Endothelial cell of umbilical vein (primary cell): ENCODE measurements at regions not wholly inside any gene's neighbourhood (a gene's known extent, or its start where the extent isn't known, plus 50 kb on each side); places are given as distances from the start of the nearest gene placed in this dataset.

Experiments used
- BruUV-seq: library from RNA; stranded (reverse); fragments of 400-500 nt; replicated peaks from 2 replicates; lab custom pipeline; 2021; lab: Mats Ljungman, UMichigan
- CTCF ChIA-PET: fragments of 300-600, 350-600 bp; sonication (Branson Sonifier 250); formaldehyde crosslinking; loops from one replicate; lab custom pipeline; 2021; ENCODE audit warnings: antibody characterized with exemption, inconsistent platforms; lab: Charles Lee
- POLR2A ChIA-PET: fragments of 300-600, 350-600 bp; sonication (Branson Sonifier 250); formaldehyde crosslinking; loops from one replicate; lab custom pipeline; 2021; ENCODE audit warnings: antibody characterized with exemption, inconsistent platforms; lab: Charles Lee
- DNase-seq: peaks from one replicate; pipeline ENCODE4 v3.0.0-alpha.2; 2011; ENCODE audit warnings: low read depth, low spot score
- FAIRE-seq: peaks from 2 replicates; lab custom pipeline; 2011; peaks lifted over from hg19 to GRCh38; lab: Jason Lieb, UNC
- H2AFZ ChIP-seq: 2 replicates; pipeline ENCODE4 v1.6.0; 2012; ENCODE audit warnings: low read depth, low read length, control low read depth, inconsistent platforms
- H3K27ac ChIP-seq: 2 replicates; pipeline ENCODE4 v1.5.1; 2011; ENCODE audit warnings: low read depth, mild to moderate bottlenecking, control low read depth, low read length, moderate library complexity; ENCODE audit not compliant: insufficient read depth
- H3K27me3 ChIP-seq, 2 experiments: 2 replicates each; pipeline versions ENCODE4 v1.6.0 to v1.6.1; 2011; ENCODE audit warnings: low read length in 2 of 2, mixed read lengths in 1 of 2; ENCODE audit not compliant: control insufficient read depth in 2 of 2, insufficient read depth in 2 of 2
- H3K36me3 ChIP-seq, 2 experiments: 2 replicates in 1 of 2; 3 replicates in 1 of 2; pipeline ENCODE4 v1.5.1; 2011; ENCODE audit warnings: low read length in 2 of 2, mild to moderate bottlenecking in 1 of 2, moderate library complexity in 1 of 2; ENCODE audit not compliant: control insufficient read depth in 2 of 2, insufficient read depth in 2 of 2; ENCODE audit errors: extremely low read depth in 1 of 2
- H3K4me1 ChIP-seq: 3 replicates; pipeline ENCODE4 v1.5.1; 2011; ENCODE audit warnings: mild to moderate bottlenecking, low read length; ENCODE audit not compliant: control insufficient read depth, insufficient read depth; ENCODE audit errors: extremely low read depth
- H3K4me2 ChIP-seq: 2 replicates; pipeline ENCODE4 v1.6.1; 2011; ENCODE audit warnings: low read length, control low read depth, mixed read lengths; ENCODE audit not compliant: insufficient read depth
- H3K4me3 ChIP-seq, 3 experiments: fragments of 200-600 bp in 1 of 3; sonication (generic), shearing (Covaris generic) in 1 of 3; replicated peaks in 1 of 3; 2 replicates each; pipeline ENCODE4 v1.5.1; 2011 to 2016; ENCODE audit warnings: control low read depth in 3 of 3, low read length in 3 of 3, mild to moderate bottlenecking in 2 of 3, inconsistent platforms in 1 of 3, low read depth in 1 of 3, moderate library complexity in 1 of 3; ENCODE audit not compliant: insufficient read depth in 1 of 3
- H3K79me2 ChIP-seq: 2 replicates; pipeline ENCODE4 v1.6.0; 2012; ENCODE audit warnings: low read length, inconsistent platforms; ENCODE audit not compliant: control insufficient read depth, insufficient read depth
- H3K9ac ChIP-seq: replicated peaks from 2 replicates; pipeline ENCODE3; 2011; ENCODE audit warnings: low read length, control low read depth; ENCODE audit not compliant: insufficient read depth; ENCODE audit errors: extremely low read depth
- H3K9me1 ChIP-seq: replicated peaks from 3 replicates; pipeline ENCODE4 v1.6.0; 2011; ENCODE audit warnings: mild to moderate bottlenecking, low read length; ENCODE audit not compliant: control insufficient read depth, insufficient read depth; ENCODE audit errors: extremely low read depth
- H3K9me3 ChIP-seq: replicated peaks from 2 replicates; pipeline ENCODE4 v1.5.1; 2012; ENCODE audit warnings: low read length, inconsistent platforms; ENCODE audit not compliant: control insufficient read depth, insufficient read depth
- H4K20me1 ChIP-seq: replicated peaks from 2 replicates; pipeline ENCODE3; 2011; ENCODE audit warnings: mild to moderate bottlenecking, low read length; ENCODE audit not compliant: control insufficient read depth, insufficient read depth; ENCODE audit errors: extremely low read depth
- CTCF ChIP-seq, 2 donors: IDR thresholded peaks; 1 replicate in 1 of 2; 2 replicates in 1 of 2; pipeline ENCODE4 v1.5.1; 2011; ENCODE audit warnings: low read length in 2 of 2, mild to moderate bottlenecking in 2 of 2, moderate library complexity in 2 of 2, control low read depth in 1 of 2, inconsistent platforms in 1 of 2, low read depth in 1 of 2; ENCODE audit not compliant: insufficient read depth in 1 of 2; ENCODE audit errors: extremely low read depth in 1 of 2
- EZH2 ChIP-seq: IDR thresholded peaks from 2 replicates; pipeline ENCODE4 v1.6.1; 2012; ENCODE audit warnings: borderline replicate concordance, low read depth, mild to moderate bottlenecking, moderate library complexity, low read length, inconsistent platforms; ENCODE audit not compliant: severe bottlenecking
- FOS ChIP-seq: IDR thresholded peaks from 2 replicates; pipeline ENCODE4 v1.6.1; 2011; ENCODE audit warnings: mild to moderate bottlenecking, low read length, moderate library complexity, borderline replicate concordance; ENCODE audit not compliant: insufficient read depth
- GATA2 ChIP-seq: IDR thresholded peaks from 2 replicates; pipeline ENCODE4 v1.7.0; 2011; ENCODE audit warnings: low read depth, mild to moderate bottlenecking, moderate library complexity, mixed read lengths, low read length; ENCODE audit not compliant: insufficient read length, insufficient read depth
- JUN ChIP-seq: IDR thresholded peaks from 2 replicates; pipeline ENCODE4 v1.6.1; 2011; ENCODE audit warnings: borderline replicate concordance, low read depth; ENCODE audit not compliant: insufficient read length, insufficient read depth
- MAX ChIP-seq: IDR thresholded peaks from 2 replicates; pipeline ENCODE4 v1.6.1; 2011; ENCODE audit not compliant: insufficient read depth, insufficient read length
- MYC ChIP-seq: IDR thresholded peaks from one replicate; pipeline ENCODE4 v1.6.1; 2011; ENCODE audit warnings: mild to moderate bottlenecking, low read depth, low read length
- POLR2A ChIP-seq: IDR thresholded peaks from 2 replicates; pipeline ENCODE4 v1.6.1; 2012; ENCODE audit warnings: low read depth, mild to moderate bottlenecking, control low read depth, low read length
- POLR2AphosphoS5 ChIP-seq: IDR thresholded peaks from 2 replicates; pipeline ENCODE4 v1.6.1; 2012; ENCODE audit warnings: low read depth, mild to moderate bottlenecking, control low read depth, low read length, moderate library complexity; ENCODE audit not compliant: insufficient read depth
- dilution Hi-C: fragments of 300-500 bp; cut with MboI; formaldehyde crosslinking; loops from one replicate; pipeline ENCODE4 v1.15.0; 2019; ENCODE audit warnings: low sequenced_read_pairs; ENCODE audit not compliant: extremely low pct_ligation_motif_present
- intact Hi-C: fragments of 100-400 bp; cut with micrococcal nuclease; formaldehyde crosslinking; loops from one replicate; pipeline ENCODE4 v1.10.0; 2022

- no peak for DNase-seq
- POLR2A ChIA-PET = no interaction called here
- H2AFZ ChIP-seq = no peak overlapping the region
- no peaks in the 10 kb centered on the region for H3K79me2 ChIP-seq
- no peaks in the 10 kb centered on the region for H4K20me1 ChIP-seq
- no TSS peak for BruUV-seq
- intact Hi-C loops = no loop called here
- H3K4me3 ChIP-seq = no peak overlapping the region
- no peak for TF ChIP-seq JUN
- TF ChIP-seq MAX = no peak
- TF ChIP-seq POLR2A = no peak
- TF ChIP-seq FOS = no peak
- TF ChIP-seq EZH2 = no peak
- no peak for TF ChIP-seq CTCF (IDR thresholded peaks at IDR 0.05; ENCODE audit: extremely low read depth in 1 of 2, insufficient read depth in 1 of 2, low read depth in 1 of 2, low read length in 2 of 2)
- TF ChIP-seq POLR2AphosphoS5 = no peak
- no peak for TF ChIP-seq MYC
- TF ChIP-seq GATA2 = no peak
- no peaks in the 10 kb centered on the region for H3K9me1 ChIP-seq
- CTCF ChIA-PET = no interaction called here
- FAIRE-seq = no peak
- H3K36me3 ChIP-seq = no peaks in the 10 kb centered on the region
- H3K4me1 ChIP-seq = no peaks in the 10 kb centered on the region
- dilution Hi-C loops = no loop called here
- H3K9ac ChIP-seq = no peak overlapping the region
- peaks cover 4% of the 10 kb centered on the region for H3K9me3 ChIP-seq
- H3K27ac ChIP-seq = no peak overlapping the region
- H3K4me2 ChIP-seq = no peak overlapping the region
- H3K27me3 ChIP-seq = no peaks in the 10 kb centered on the region
These were observed 72.9 kb upstream of the ATP10A start for GRCh38 chr15:25936004-25936403.
